Colonic mucosa (tissue), 4 donors: ENCODE measurements at regions not wholly inside any gene's neighbourhood (a gene's known extent, or its start where the extent isn't known, plus 50 kb on each side); places are given as distances from the start of the nearest gene placed in this dataset.

Experiments
- DNase-seq: peaks from one replicate; pipeline ENCODE4 v3.0.0-alpha.2; 2020
- H3K27ac ChIP-seq: fragments of 200-600 bp; one replicate; pipeline ENCODE4 v1.8.0; 2021
- H3K27me3 ChIP-seq: fragments of 200-600 bp; one replicate; pipeline ENCODE4 v1.8.0; 2021
- H3K36me3 ChIP-seq: fragments of 200-600 bp; one replicate; pipeline ENCODE4 v1.8.0; 2021
- H3K4me1 ChIP-seq: fragments of 200-600 bp; one replicate; pipeline ENCODE4 v1.8.0; 2021; ENCODE audit warnings: mild to moderate bottlenecking
- H3K4me3 ChIP-seq: fragments of 200-600 bp; one replicate; pipeline ENCODE4 v1.8.0; 2021
- H3K9ac ChIP-seq, 2 donors: one replicate each; pipeline ENCODE4 v1.7.0; 2013; ENCODE audit warnings: control low read depth in 2 of 2, low read depth in 2 of 2, low read length in 2 of 2
- H3K9me3 ChIP-seq: fragments of 200-600 bp; one replicate; pipeline ENCODE4 v1.8.0; 2021
- intact Hi-C: fragments of 100-400 bp; cut with DNase I; formaldehyde crosslinking; loops from one replicate; pipeline ENCODE4 v1.14.1; 2022
- TF ChIP-seq, protein P1 (sequence below): fragments of 200-600 bp; IDR thresholded peaks from one replicate; pipeline ENCODE4 v1.8.0; 2022; ENCODE audit warnings: antibody characterized with exemption, mild to moderate bottlenecking
- donor health status: healthy.
- donor health status: DM: no; HTN: no; CAD: no.
- donor health status: DM: no; HTN: no; CAD: no.

- Histone ChIP-seq H3K9ac (no peak overlapping the region), H3K9me3 (no peaks in the 10 kb centered on the region), H3K27me3 (no peaks in the 10 kb centered on the region), H3K27ac (no peak overlapping the region), H3K4me1 (no peaks in the 10 kb centered on the region), H3K4me3 (no peak overlapping the region), H3K36me3 (no peaks in the 10 kb centered on the region)
- intact Hi-C loops = no loop called here
- no peak for DNase-seq
- TF ChIP-seq, protein P1, sequence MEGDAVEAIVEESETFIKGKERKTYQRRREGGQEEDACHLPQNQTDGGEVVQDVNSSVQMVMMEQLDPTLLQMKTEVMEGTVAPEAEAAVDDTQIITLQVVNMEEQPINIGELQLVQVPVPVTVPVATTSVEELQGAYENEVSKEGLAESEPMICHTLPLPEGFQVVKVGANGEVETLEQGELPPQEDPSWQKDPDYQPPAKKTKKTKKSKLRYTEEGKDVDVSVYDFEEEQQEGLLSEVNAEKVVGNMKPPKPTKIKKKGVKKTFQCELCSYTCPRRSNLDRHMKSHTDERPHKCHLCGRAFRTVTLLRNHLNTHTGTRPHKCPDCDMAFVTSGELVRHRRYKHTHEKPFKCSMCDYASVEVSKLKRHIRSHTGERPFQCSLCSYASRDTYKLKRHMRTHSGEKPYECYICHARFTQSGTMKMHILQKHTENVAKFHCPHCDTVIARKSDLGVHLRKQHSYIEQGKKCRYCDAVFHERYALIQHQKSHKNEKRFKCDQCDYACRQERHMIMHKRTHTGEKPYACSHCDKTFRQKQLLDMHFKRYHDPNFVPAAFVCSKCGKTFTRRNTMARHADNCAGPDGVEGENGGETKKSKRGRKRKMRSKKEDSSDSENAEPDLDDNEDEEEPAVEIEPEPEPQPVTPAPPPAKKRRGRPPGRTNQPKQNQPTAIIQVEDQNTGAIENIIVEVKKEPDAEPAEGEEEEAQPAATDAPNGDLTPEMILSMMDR = no peak
Observed at GRCh38 chr1:5198328-5198727, 543.9 kb downstream of the AJAP1 start.

DNA sequence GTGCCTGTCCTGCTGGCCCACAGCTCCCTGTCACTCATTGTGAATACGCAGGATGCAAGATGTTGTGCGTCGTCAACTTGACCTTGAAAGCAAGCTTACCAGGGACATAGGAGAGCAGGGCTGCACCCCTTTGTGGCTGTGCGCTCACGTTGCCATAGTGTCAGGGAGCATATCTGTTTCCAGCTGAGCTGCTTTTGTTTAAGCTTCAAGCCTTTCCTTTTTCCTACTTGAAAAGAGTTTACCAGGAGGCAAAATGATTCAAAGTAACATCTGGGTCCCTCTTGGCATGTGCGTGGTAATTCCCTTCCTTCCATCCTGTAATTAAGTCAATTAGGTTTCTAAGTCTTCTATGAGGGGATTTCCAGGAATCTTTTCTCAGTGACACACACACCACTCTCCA lies 537.1 kb downstream of the AJAP1 start:
- H3K27me3 ChIP-seq = no peaks in the 10 kb centered on the region
- H3K9me3 ChIP-seq = no peaks in the 10 kb centered on the region
- no peaks in the 10 kb centered on the region for H3K4me1 ChIP-seq
- H3K4me3 ChIP-seq = no peak overlapping the region
- H3K9ac ChIP-seq = no peak overlapping the region
- TF ChIP-seq, protein P1 = no peak
- intact Hi-C loops = no loop called here
- no peak for DNase-seq
- H3K36me3 ChIP-seq = no peaks in the 10 kb centered on the region
- no peak overlapping the region for H3K27ac ChIP-seq

- H3K9me3 ChIP-seq = no peaks in the 10 kb centered on the region
- H3K4me1 ChIP-seq = no peaks in the 10 kb centered on the region
- no peaks in the 10 kb centered on the region for H3K36me3 ChIP-seq
- TF ChIP-seq, protein P1 = no peak
- DNase-seq = no peak
- H3K27ac ChIP-seq = no peak overlapping the region
- intact Hi-C loops = no loop called here
- no peaks in the 10 kb centered on the region for H3K27me3 ChIP-seq
- no peak overlapping the region for H3K9ac ChIP-seq
- no peak overlapping the region for H3K4me3 ChIP-seq
Observed at GRCh38 chr1:5189384-5189783, 535.0 kb downstream of the AJAP1 start.

DNA sequence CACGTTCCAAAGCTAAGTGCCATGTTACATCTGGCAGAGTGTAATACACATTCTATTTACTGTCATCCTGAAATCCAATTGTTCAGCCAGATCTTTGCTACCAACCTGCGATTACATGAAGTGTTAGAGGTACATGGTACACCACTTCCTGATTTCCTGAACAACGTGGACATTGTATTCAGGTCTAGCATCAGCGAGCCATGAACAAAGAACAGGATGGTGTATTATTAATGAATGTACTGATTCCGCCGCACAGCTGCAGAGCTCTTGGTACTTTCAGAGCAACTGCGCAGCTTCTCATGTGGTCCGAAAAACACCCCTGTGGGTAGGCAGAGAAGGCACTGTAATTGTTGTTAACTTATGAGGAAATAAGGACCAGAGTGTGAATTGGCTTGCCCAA lies 511.4 kb downstream of the AJAP1 start:
- TF ChIP-seq, protein P1 = no peak
- H3K4me1 ChIP-seq = no peaks in the 10 kb centered on the region
- H3K4me3 ChIP-seq = no peak overlapping the region
- no peak for DNase-seq
- intact Hi-C loops = no loop called here
- no peak overlapping the region for H3K9ac ChIP-seq
- no peaks in the 10 kb centered on the region for H3K9me3 ChIP-seq
- no peaks in the 10 kb centered on the region for H3K36me3 ChIP-seq
- H3K27ac ChIP-seq = no peak overlapping the region
- H3K27me3 ChIP-seq = no peaks in the 10 kb centered on the region

DNA sequence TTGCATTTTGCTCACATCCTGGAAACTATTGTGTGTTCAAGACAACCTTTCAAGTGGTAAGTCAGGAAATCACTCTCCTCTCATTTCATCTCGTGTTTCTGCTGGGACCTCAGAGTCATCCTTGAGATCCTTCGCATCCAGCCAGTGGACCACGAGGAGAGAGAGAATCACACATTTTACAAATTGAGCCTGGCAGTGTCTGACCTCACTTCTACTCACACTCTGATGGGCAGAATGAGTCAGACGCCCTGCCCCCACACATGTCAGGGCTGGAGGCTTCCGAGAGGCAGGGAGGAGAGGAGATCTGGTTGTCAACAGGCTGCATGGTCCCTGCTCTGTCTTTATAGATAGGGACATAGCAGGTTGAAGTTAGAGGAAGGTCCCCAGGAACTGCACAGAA lies 509.7 kb downstream of the AJAP1 start:
- Histone ChIP-seq H3K4me3 (no peak overlapping the region), H3K36me3 (no peaks in the 10 kb centered on the region), H3K9ac (no peak overlapping the region), H3K9me3 (no peaks in the 10 kb centered on the region), H3K27ac (no peak overlapping the region), H3K4me1 (no peaks in the 10 kb centered on the region), H3K27me3 (no peaks in the 10 kb centered on the region)
- TF ChIP-seq, protein P1 = no peak
- DNase-seq = no peak
- intact Hi-C loops = no loop called here

GRCh38 chr1:5161372-5161771 lies 507.0 kb downstream of the AJAP1 start:
- no peak overlapping the region for H3K27ac ChIP-seq
- TF ChIP-seq, protein P1 = no peak
- no peak overlapping the region for H3K4me3 ChIP-seq
- no peak for DNase-seq
- no peaks in the 10 kb centered on the region for H3K27me3 ChIP-seq
- H3K4me1 ChIP-seq = no peaks in the 10 kb centered on the region
- H3K9me3 ChIP-seq = no peaks in the 10 kb centered on the region
- no peaks in the 10 kb centered on the region for H3K36me3 ChIP-seq
- intact Hi-C loops = no loop called here
- no peak overlapping the region for H3K9ac ChIP-seq
